H1 (cell line): ENCODE measurements at regions not wholly inside any gene's neighbourhood (a gene's known extent, or its start where the extent isn't known, plus 50 kb on each side); places are given as distances from the start of the nearest gene placed in this dataset.

Experiments
- KDM1A ChIP-seq: fragments of 200-600, 300-600 bp; sonication (generic); IDR thresholded peaks from 2 replicates; pipeline ENCODE4 v1.7.1; 2016; ENCODE audit warnings: mild to moderate bottlenecking, low read length, borderline replicate concordance
- POLR2AphosphoS5 ChIP-seq: IDR thresholded peaks from 2 replicates; pipeline ENCODE4 v1.6.1; 2011; ENCODE audit warnings: low read depth, low read length
- TAF7 ChIP-seq: optimal IDR thresholded peaks from 2 replicates; pipeline ENCODE3; 2011; ENCODE audit warnings: low read depth, mild to moderate bottlenecking, inconsistent platforms, low read length, moderate library complexity, borderline replicate concordance
- TF ChIP-seq, protein P1 (sequence below): IDR thresholded peaks from 2 replicates; pipeline ENCODE4 v1.6.1; 2012; ENCODE audit warnings: inconsistent platforms

DNA sequence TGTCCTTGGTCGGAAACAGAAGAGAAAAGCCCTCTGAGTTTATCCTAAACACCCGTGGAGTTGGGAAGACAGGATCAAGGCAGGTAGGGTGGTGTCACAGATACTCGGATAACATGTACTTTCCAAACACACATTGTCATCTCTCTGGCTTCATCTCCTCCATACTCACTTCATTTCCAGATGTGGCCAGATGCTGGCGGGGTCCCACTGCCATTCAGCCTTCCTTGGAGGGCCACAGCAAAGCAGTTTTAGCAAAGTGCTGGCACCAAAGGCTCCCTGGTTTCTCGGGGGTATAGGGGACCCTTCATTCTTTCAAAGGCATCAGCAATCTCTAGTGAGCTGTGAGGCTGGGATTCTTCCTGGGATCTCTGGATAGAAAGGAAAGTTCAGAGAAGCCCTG is 539.5 kb downstream of the TCERG1L start (continued):
- TF ChIP-seq TAF7 (no peak), POLR2AphosphoS5 (no peak), KDM1A (no peak)
- TF ChIP-seq, protein P1, sequence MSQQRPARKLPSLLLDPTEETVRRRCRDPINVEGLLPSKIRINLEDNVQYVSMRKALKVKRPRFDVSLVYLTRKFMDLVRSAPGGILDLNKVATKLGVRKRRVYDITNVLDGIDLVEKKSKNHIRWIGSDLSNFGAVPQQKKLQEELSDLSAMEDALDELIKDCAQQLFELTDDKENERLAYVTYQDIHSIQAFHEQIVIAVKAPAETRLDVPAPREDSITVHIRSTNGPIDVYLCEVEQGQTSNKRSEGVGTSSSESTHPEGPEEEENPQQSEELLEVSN, result no peak
